Endothelial cell of umbilical vein (primary cell): ENCODE measurements at regions not wholly inside any gene's neighbourhood (a gene's known extent, or its start where the extent isn't known, plus 50 kb on each side); places are given as distances from the start of the nearest gene placed in this dataset.

ENCODE experiments used
- BruUV-seq: library from RNA; stranded (reverse); fragments of 400-500 nt; replicated peaks from 2 replicates; lab custom pipeline; 2021; lab: Mats Ljungman, UMichigan
- CTCF ChIA-PET: fragments of 300-600, 350-600 bp; sonication (Branson Sonifier 250); formaldehyde crosslinking; loops from one replicate; lab custom pipeline; 2021; ENCODE audit warnings: antibody characterized with exemption, inconsistent platforms; lab: Charles Lee
- POLR2A ChIA-PET: fragments of 300-600, 350-600 bp; sonication (Branson Sonifier 250); formaldehyde crosslinking; loops from one replicate; lab custom pipeline; 2021; ENCODE audit warnings: antibody characterized with exemption, inconsistent platforms; lab: Charles Lee
- DNase-seq: peaks from one replicate; pipeline ENCODE4 v3.0.0-alpha.2; 2011; ENCODE audit warnings: low read depth, low spot score
- FAIRE-seq: peaks from 2 replicates; lab custom pipeline; 2011; peaks lifted over from hg19 to GRCh38; lab: Jason Lieb, UNC
- H2AFZ ChIP-seq: 2 replicates; pipeline ENCODE4 v1.6.0; 2012; ENCODE audit warnings: low read depth, low read length, control low read depth, inconsistent platforms
- H3K27ac ChIP-seq: 2 replicates; pipeline ENCODE4 v1.5.1; 2011; ENCODE audit warnings: low read depth, mild to moderate bottlenecking, control low read depth, low read length, moderate library complexity; ENCODE audit not compliant: insufficient read depth
- H3K27me3 ChIP-seq, 2 experiments: 2 replicates each; pipeline versions ENCODE4 v1.6.0 to v1.6.1; 2011; ENCODE audit warnings: low read length in 2 of 2, mixed read lengths in 1 of 2; ENCODE audit not compliant: control insufficient read depth in 2 of 2, insufficient read depth in 2 of 2
- H3K36me3 ChIP-seq, 2 experiments: 2 replicates in 1 of 2; 3 replicates in 1 of 2; pipeline ENCODE4 v1.5.1; 2011; ENCODE audit warnings: low read length in 2 of 2, mild to moderate bottlenecking in 1 of 2, moderate library complexity in 1 of 2; ENCODE audit not compliant: control insufficient read depth in 2 of 2, insufficient read depth in 2 of 2; ENCODE audit errors: extremely low read depth in 1 of 2
- H3K4me1 ChIP-seq: 3 replicates; pipeline ENCODE4 v1.5.1; 2011; ENCODE audit warnings: mild to moderate bottlenecking, low read length; ENCODE audit not compliant: control insufficient read depth, insufficient read depth; ENCODE audit errors: extremely low read depth
- H3K4me2 ChIP-seq: 2 replicates; pipeline ENCODE4 v1.6.1; 2011; ENCODE audit warnings: low read length, control low read depth, mixed read lengths; ENCODE audit not compliant: insufficient read depth
- H3K4me3 ChIP-seq, 3 experiments: fragments of 200-600 bp in 1 of 3; sonication (generic), shearing (Covaris generic) in 1 of 3; replicated peaks in 1 of 3; 2 replicates each; pipeline ENCODE4 v1.5.1; 2011 to 2016; ENCODE audit warnings: control low read depth in 3 of 3, low read length in 3 of 3, mild to moderate bottlenecking in 2 of 3, inconsistent platforms in 1 of 3, low read depth in 1 of 3, moderate library complexity in 1 of 3; ENCODE audit not compliant: insufficient read depth in 1 of 3
- H3K79me2 ChIP-seq: 2 replicates; pipeline ENCODE4 v1.6.0; 2012; ENCODE audit warnings: low read length, inconsistent platforms; ENCODE audit not compliant: control insufficient read depth, insufficient read depth
- H3K9ac ChIP-seq: replicated peaks from 2 replicates; pipeline ENCODE3; 2011; ENCODE audit warnings: low read length, control low read depth; ENCODE audit not compliant: insufficient read depth; ENCODE audit errors: extremely low read depth
- H3K9me1 ChIP-seq: replicated peaks from 3 replicates; pipeline ENCODE4 v1.6.0; 2011; ENCODE audit warnings: mild to moderate bottlenecking, low read length; ENCODE audit not compliant: control insufficient read depth, insufficient read depth; ENCODE audit errors: extremely low read depth
- H3K9me3 ChIP-seq: replicated peaks from 2 replicates; pipeline ENCODE4 v1.5.1; 2012; ENCODE audit warnings: low read length, inconsistent platforms; ENCODE audit not compliant: control insufficient read depth, insufficient read depth
- H4K20me1 ChIP-seq: replicated peaks from 2 replicates; pipeline ENCODE3; 2011; ENCODE audit warnings: mild to moderate bottlenecking, low read length; ENCODE audit not compliant: control insufficient read depth, insufficient read depth; ENCODE audit errors: extremely low read depth
- EZH2 ChIP-seq: IDR thresholded peaks from 2 replicates; pipeline ENCODE4 v1.6.1; 2012; ENCODE audit warnings: borderline replicate concordance, low read depth, mild to moderate bottlenecking, moderate library complexity, low read length, inconsistent platforms; ENCODE audit not compliant: severe bottlenecking
- GATA2 ChIP-seq: IDR thresholded peaks from 2 replicates; pipeline ENCODE4 v1.7.0; 2011; ENCODE audit warnings: low read depth, mild to moderate bottlenecking, moderate library complexity, mixed read lengths, low read length; ENCODE audit not compliant: insufficient read length, insufficient read depth
- MYC ChIP-seq: IDR thresholded peaks from one replicate; pipeline ENCODE4 v1.6.1; 2011; ENCODE audit warnings: mild to moderate bottlenecking, low read depth, low read length
- POLR2A ChIP-seq: IDR thresholded peaks from 2 replicates; pipeline ENCODE4 v1.6.1; 2012; ENCODE audit warnings: low read depth, mild to moderate bottlenecking, control low read depth, low read length
- dilution Hi-C: fragments of 300-500 bp; cut with MboI; formaldehyde crosslinking; loops from one replicate; pipeline ENCODE4 v1.15.0; 2019; ENCODE audit warnings: low sequenced_read_pairs; ENCODE audit not compliant: extremely low pct_ligation_motif_present
- intact Hi-C: fragments of 100-400 bp; cut with micrococcal nuclease; formaldehyde crosslinking; loops from one replicate; pipeline ENCODE4 v1.10.0; 2022

- Histone ChIP-seq H3K4me3 (no peak overlapping the region), H4K20me1 (no peaks in the 10 kb centered on the region), H3K36me3 (no peaks in the 10 kb centered on the region), H2AFZ (no peak overlapping the region), H3K9ac (no peak overlapping the region), H3K9me3 (no peaks in the 10 kb centered on the region), H3K4me1 (no peaks in the 10 kb centered on the region), H3K79me2 (no peaks in the 10 kb centered on the region), H3K4me2 (no peak overlapping the region), H3K27ac (no peak overlapping the region), H3K9me1 (no peaks in the 10 kb centered on the region), H3K27me3 (no peaks in the 10 kb centered on the region)
- dilution Hi-C loops = no loop called here
- DNase-seq (no peak), FAIRE-seq (no peak)
- no TSS peak for BruUV-seq
- ChIA-PET POLR2A (no interaction called here), CTCF (no interaction called here)
- TF ChIP-seq MYC (no peak), POLR2A (no peak), EZH2 (no peak), GATA2 (no peak)
- intact Hi-C loops = no loop called here
These were observed 97.0 kb downstream of the CCDC185 start for GRCh38 chr1:223490256-223490655.
